ENCODE measurements at regions not wholly inside any gene's neighbourhood (a gene's known extent, or its start where the extent isn't known, plus 50 kb on each side); places are given as distances from the start of the nearest gene placed in this dataset.

DNA sequence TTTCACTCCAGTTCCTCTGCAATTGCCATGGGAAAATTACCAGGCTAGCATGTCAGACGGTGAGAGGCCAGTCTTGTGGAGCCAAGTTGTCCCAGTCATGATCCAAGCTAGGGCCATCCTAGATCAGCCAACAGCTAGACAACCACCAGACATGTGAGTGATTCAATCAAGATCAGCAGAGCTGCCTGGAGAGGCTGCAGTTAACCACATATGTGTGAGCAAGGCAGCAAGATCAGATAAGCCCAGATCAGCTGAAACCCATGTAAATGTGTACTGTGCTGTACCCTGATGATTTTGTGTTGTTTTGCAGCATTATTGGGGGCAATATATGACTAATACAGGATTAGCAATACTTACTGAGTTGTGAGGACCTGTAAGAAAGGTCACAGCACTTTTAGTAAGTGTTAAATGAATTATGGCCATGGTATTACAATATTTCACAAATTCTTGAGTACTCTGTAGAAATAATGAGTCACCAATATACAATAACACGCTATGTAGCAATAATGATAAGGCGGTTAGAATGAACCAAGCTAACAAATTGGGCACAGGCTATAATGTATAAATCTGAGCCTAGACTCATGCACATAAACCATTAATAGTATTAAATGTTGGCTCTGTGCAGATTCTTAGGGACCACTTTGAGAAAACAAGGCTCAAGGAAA is 91.4 kb downstream of the SUDS3 start:
- DNase-seq: no peak

DNA sequence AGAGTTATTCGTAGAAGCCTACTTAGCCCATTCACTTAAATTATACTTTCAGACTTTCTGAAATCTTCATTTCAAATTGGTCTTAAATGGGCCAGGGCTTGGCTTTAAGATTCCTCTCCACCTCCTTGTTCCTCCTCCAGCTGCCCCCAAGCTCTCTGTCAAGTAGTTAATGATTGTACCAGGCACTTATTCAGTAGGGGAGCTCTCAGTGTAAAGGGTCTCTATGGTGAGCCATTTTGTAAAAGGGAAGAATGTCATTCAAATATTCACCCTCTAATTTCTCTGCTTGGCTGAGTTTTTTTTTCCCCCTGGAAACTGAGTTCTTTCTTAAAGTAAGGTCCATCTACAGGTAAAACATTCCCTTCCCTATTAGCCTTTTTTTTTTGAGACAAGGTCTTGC is 96.6 kb downstream of the SUDS3 start:
- DNase-seq: no peak

DNA sequence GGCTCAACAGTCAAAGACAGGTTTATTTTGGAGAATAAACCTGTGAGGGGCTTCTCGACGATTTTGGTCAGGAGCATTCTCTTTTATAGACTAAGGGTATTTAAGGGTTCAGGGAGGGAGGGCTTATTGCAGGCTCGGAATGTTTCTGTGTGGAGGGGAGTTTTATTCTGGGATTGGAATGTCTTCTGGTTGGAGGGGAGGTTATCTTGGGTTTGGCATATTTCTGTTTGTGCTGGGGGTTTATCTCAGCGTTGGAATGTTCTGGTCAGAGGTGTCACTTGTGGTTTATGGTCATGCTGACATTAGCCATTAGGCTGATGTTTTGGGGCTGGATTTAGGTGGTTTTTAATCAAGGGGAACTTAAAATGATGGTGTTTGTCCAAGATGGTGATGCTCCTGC is 103.9 kb downstream of the SUDS3 start:
- no peak for DNase-seq

GRCh38 chr12:118488034-118488433 is 111.7 kb downstream of the SUDS3 start:
- DNase-seq: no peak

DNA sequence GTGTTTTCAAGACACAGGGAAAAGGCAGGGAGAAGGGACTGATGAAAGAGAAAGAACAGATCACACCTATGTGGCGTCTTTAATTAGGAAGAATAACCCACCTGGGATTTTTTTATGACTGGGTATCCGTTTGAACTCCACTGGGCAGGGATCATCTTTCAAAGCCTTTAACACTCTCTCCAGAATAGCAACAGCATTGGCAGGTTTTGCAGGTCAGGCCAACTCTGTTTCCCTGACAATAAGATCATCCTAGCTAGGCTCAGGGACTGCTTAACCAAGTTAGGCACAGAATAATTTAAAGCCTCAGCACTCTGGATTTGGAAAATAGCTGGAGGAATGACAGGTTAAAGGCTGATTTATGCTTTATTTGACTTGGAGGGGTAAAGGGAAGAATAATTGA is 117.6 kb downstream of the SUDS3 start:
- no peak for DNase-seq

DNA sequence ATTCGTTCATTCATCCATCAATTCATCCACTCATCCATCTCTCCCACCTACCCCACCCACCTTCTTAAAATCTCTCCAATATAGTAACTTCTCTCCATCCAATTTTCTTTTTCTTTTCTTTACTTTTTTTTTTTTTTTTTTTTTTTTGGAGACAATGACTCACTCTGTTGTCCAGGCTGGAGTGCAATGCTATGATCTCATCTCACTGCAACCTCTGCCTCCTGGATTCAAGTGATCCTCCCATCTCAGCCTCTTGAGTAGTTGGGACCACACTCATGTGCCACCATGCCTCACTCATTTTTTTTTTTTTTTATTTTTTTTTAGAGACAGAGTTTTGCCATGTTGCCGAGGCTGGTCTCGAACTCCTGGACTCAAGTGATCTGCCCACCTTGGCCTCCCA is 118.4 kb downstream of the SUDS3 start:
- no peak for DNase-seq

DNA sequence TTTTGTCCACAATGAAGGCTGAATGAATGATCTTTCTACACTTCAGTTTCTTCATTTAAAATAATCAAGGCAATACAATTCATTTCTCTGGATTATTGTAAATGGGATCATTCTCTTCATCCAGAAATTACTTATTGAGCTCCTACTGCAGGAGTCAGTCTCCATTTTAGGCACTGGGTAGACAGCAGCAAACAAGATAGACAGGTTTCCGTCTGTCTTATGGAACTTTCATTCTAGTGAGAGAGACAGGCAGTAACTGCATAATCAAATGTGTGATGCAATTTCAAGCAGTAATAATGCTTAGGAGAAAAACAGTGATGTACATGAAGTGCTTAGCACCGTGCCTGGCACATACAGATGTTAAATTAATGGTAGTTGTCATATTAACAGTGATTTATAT is 118.9 kb downstream of the SUDS3 start:
- DNase-seq: no peak

GRCh38 chr12:118498171-118498570 is 121.8 kb downstream of the SUDS3 start:
- no peak for DNase-seq

DNA sequence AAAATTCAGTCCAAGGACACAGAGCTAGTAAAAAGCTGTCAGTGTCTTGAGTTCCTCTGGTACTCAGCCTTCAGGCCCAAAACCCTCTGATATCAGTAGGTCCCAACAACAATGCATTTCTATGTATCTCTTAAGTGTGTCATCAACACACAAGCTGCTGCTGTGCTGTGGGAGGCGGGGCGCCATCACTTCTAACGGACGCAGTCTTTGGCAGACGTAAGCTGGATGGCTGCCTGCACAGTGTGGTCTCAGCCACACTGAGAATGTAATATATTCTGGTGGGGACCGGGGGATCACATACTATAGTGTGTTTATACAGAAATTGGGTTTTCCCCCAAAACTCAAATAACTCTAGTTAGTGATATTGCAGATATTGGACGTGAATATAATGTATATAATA is 123.9 kb downstream of the SUDS3 start:
- no peak for DNase-seq

- DNase-seq: no peak
Observed at GRCh38 chr12:118501489-118501888, 125.1 kb downstream of the SUDS3 start.

DNA sequence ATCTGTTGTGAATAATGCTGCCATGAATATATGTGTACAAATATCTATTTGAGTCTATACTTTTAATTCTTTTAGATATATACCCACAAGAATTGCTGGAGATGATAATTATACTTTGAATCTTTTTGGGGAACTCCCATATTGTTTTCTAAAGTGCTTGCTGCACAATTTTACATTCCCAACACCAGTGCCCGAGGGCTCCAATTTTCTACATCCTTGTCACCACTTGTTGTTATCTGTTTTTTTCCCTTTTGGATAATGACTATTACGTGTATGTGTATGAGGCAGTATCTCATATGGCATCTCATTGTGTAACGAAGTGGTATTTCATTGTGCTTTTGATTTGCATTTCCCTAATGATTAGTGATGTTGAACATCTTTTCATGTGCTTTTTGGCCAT is 127.1 kb downstream of the SUDS3 start:
- no peak for DNase-seq

- DNase-seq: no peak
Observed at GRCh38 chr12:118512669-118513068, 136.3 kb downstream of the SUDS3 start.

- no peak for DNase-seq
Observed at GRCh38 chr12:118513611-118514010, 137.3 kb downstream of the SUDS3 start.

GRCh38 chr12:118514297-118514696 is 137.9 kb downstream of the SUDS3 start:
- no peak for DNase-seq

GRCh38 chr12:118520214-118521035 is 144.1 kb downstream of the SUDS3 start:
- DNase-seq: no peak

DNA sequence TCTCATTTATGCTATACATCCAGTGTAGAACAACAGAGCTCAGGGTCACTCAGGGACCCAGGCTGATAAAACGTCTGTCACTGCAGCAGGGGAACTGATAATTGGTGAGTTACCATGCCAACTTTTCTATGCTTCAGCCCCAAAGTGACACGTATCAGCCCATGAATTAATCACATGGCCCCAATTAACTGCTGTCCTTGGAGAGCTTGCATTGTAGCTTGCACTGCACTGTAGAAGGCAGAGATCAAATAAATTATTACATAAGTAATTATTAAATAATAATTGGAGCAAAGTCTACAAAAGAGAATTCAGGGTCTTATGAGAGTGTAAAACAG is 144.6 kb downstream of the SUDS3 start:
- no peak for DNase-seq

- no peak for DNase-seq
Observed at GRCh38 chr12:118524446-118524845, 148.1 kb downstream of the SUDS3 start.

- no peak for DNase-seq
Observed at GRCh38 chr12:118525216-118525615, 148.9 kb downstream of the SUDS3 start.

- DNase-seq: no peak
Observed at GRCh38 chr12:118526255-118527095, 150.1 kb downstream of the SUDS3 start.

- DNase-seq: no peak
Observed at GRCh38 chr12:118527310-118527709, 151.0 kb downstream of the SUDS3 start.

- no peak for DNase-seq
Observed at GRCh38 chr12:118528625-118529024, 152.3 kb downstream of the SUDS3 start.

DNA sequence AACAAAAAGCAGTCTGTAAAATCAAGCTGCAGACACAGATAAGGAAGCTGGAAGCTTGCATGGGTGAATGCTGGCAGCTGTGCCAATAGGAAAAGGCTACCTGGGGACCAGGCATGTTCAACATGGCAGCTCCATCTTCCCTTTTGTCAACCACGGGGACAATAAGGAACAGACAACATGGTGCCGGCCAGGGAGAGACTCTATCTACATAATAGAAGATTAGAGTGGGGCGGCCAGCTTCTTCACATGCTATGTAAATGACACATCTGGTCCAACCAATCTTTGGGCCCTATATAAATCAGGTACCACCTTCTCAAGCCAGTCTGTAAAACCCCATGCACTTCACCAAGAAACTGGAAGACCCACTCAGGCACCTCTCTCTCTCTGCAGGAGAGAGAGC is 157.6 kb downstream of the SUDS3 start:
- DNase-seq: no peak

DNA sequence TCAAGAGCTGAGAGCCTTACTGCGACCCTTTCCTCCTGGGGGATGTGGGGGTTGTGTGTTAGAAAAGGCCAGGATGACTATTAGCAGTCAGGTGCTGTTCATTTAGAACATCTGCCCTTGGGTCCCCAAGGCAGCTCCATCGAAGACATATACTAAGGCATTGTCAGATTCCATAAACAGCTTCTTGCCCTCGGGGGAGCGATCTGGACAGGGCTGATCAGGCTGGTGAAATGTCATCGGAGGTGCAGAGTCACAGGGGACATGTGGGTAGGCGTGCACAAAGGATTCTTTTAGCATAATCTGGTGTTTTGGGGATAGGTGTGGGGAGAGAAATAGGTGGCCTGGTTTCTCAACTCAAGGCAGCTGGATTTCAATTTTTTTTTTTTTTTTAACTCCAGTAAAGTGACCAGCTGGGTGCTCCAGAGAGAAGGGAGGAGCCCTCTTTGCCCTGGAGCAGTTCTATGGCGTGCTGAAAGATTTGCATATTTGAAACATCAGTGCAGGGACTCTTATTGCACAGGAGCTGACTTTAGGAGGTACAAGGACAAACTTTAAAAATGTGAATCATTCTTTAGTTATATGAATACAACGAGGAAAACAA is 160.1 kb downstream of the SUDS3 start:
- DNase-seq: no peak

Measured in activated T-cell treated with anti-CD3 and anti-CD28 coated beads, Interleukin-2, amount 50 U/mL, for 48 hours (primary cell).